Small intestine (tissue), 7 donors: ENCODE measurements at regions not wholly inside any gene's neighbourhood (a gene's known extent, or its start where the extent isn't known, plus 50 kb on each side); places are given as distances from the start of the nearest gene placed in this dataset.
A peak's percentile ranks its signal among the peaks of the same experiment; 100 is the strongest.
"Not testable (repeated sequence)": the region's sequence is repeated elsewhere in the genome, so short reads cannot be mapped to it uniquely, and the experiment has no call there.

Experiments used
- DNase-seq, 2 donors: peaks; one replicate each; pipeline versions ENCODE4 v3.0.0 to v3.0.0-alpha.2; 2013
- FAIRE-seq: peaks from 2 replicates; lab custom pipeline; 2012; peaks lifted over from hg19 to GRCh38; lab: Jason Lieb, UNC
- H3K27ac ChIP-seq, 3 donors: one replicate each; pipeline ENCODE4 v1.5.1; 2013; ENCODE audit warnings: low read length in 2 of 3, mild to moderate bottlenecking in 2 of 3, control low read depth in 1 of 3, inconsistent platforms in 1 of 3, low read depth in 1 of 3, moderate library complexity in 1 of 3
- H3K27me3 ChIP-seq, 3 donors: one replicate each; pipeline ENCODE4 v1.6.1; 2013; ENCODE audit warnings: low read length in 3 of 3, inconsistent platforms in 1 of 3; ENCODE audit not compliant: control insufficient read depth in 3 of 3, insufficient read depth in 3 of 3
- H3K36me3 ChIP-seq, 3 donors: one replicate each; pipeline ENCODE4 v1.6.1; 2013; ENCODE audit warnings: low read length in 3 of 3, inconsistent platforms in 1 of 3, low read depth in 1 of 3, mild to moderate bottlenecking in 1 of 3, moderate library complexity in 1 of 3; ENCODE audit not compliant: control insufficient read depth in 3 of 3, insufficient read depth in 2 of 3
- H3K4me1 ChIP-seq, 3 donors: one replicate each; pipeline ENCODE4 v1.6.1; 2013; ENCODE audit warnings: low read length in 2 of 3, inconsistent platforms in 1 of 3, low read depth in 1 of 3, mild to moderate bottlenecking in 1 of 3, moderate library complexity in 1 of 3; ENCODE audit not compliant: control insufficient read depth in 3 of 3, insufficient read depth in 2 of 3
- H3K4me3 ChIP-seq, 3 donors: one replicate each; pipeline ENCODE4 v1.5.1; 2013; ENCODE audit warnings: low read length in 3 of 3, control low read depth in 1 of 3, inconsistent platforms in 1 of 3, low read depth in 1 of 3, mild to moderate bottlenecking in 1 of 3, moderate library complexity in 1 of 3
- H3K9me3 ChIP-seq, 2 donors: one replicate each; pipeline ENCODE4 v1.6.1; 2013; ENCODE audit warnings: low read depth in 1 of 2, low read length in 1 of 2; ENCODE audit not compliant: control insufficient read depth in 2 of 2, insufficient read depth in 1 of 2
- WGBS, 3 donors: extraction: QIAGEN DNeasy Blood & Tissue Kit; methylation state at CpG; one replicate each; pipeline ENCODE4 v1.1.7; 2013; 5-methylcytosine and 5-hydroxymethylcytosine counted together
- donor health status: healthy with polysubstance abuse.
- donor health status: control.
- donor health status: control.
- donor health status: Bipolar disorder and iron deficiency.
- donor health status: healthy.

GRCh38 chr11:29142573-29142972 is 874.3 kb downstream of the KCNA4 start:
- H3K27me3 ChIP-seq, H3K4me3 ChIP-seq, H3K4me1 ChIP-seq, H3K36me3 ChIP-seq, H3K27ac ChIP-seq, H3K9me3 ChIP-seq: not testable (repeated sequence)
- 12 to 60% (median 43%) methylated on average over 1 of the region's 1 CpG for WGBS, 3 donors
- FAIRE-seq = peak; percentile 89
- DNase-seq = peak; percentile 61 to 70

- FAIRE-seq (no peak), DNase-seq (no peak)
- WGBS, 3 donors = 40 to 42% (median 41%) methylated on average over 1 of the region's 1 CpG
- Histone ChIP-seq H3K27me3 (no peaks in the 10 kb centered on the region), H3K4me3 (no peak overlapping the region), H3K4me1 (no peaks in the 10 kb centered on the region), H3K36me3 (no peaks in the 10 kb centered on the region), H3K27ac (no peak overlapping the region), H3K9me3 (no peaks in the 10 kb centered on the region)
Measured at GRCh38 chr11:29135504-29135903, 881.3 kb downstream of the KCNA4 start.

- H3K27me3 ChIP-seq = no peaks in the 10 kb centered on the region
- no peak overlapping the region for H3K4me3 ChIP-seq
- FAIRE-seq = no peak
- WGBS, 3 donors = 86 to 92% (median 89%) methylated on average over 1 of the region's 1 CpG
- H3K36me3 ChIP-seq = no peaks in the 10 kb centered on the region
- H3K4me1 ChIP-seq = no peaks in the 10 kb centered on the region
- H3K9me3 ChIP-seq = no peaks in the 10 kb centered on the region
- no peak overlapping the region for H3K27ac ChIP-seq
- no peak for DNase-seq
Measured at GRCh38 chr11:29131055-29131454, 885.8 kb downstream of the KCNA4 start.

GRCh38 chr11:29129844-29130243 is 887.0 kb downstream of the KCNA4 start:
- 39 to 56% (median 47%) methylated on average over 1 of the region's 1 CpG for WGBS, 3 donors
- FAIRE-seq = no peak

GRCh38 chr11:29127461-29127860 is 889.4 kb downstream of the KCNA4 start:
- no peak for FAIRE-seq
- no peaks in the 10 kb centered on the region for H3K9me3 ChIP-seq
- H3K4me3 ChIP-seq = no peak overlapping the region
- H3K36me3 ChIP-seq = no peaks in the 10 kb centered on the region
- no peaks in the 10 kb centered on the region for H3K4me1 ChIP-seq
- no peak for DNase-seq
- no peaks in the 10 kb centered on the region for H3K27me3 ChIP-seq
- no peak overlapping the region for H3K27ac ChIP-seq

More at GRCh38 chr11:29129844-29130243, 887.0 kb downstream of the KCNA4 start:
- H3K27ac ChIP-seq = no peak overlapping the region
- H3K4me3 ChIP-seq = no peak overlapping the region
- H3K27me3 ChIP-seq = no peaks in the 10 kb centered on the region
- no peak for DNase-seq
- H3K4me1 ChIP-seq = no peaks in the 10 kb centered on the region
- H3K36me3 ChIP-seq = no peaks in the 10 kb centered on the region
- H3K9me3 ChIP-seq = no peaks in the 10 kb centered on the region

GRCh38 chr11:29125606-29126005 is 891.2 kb downstream of the KCNA4 start:
- H3K27ac ChIP-seq = no peak overlapping the region

GRCh38 chr11:29124470-29124869 is 892.4 kb downstream of the KCNA4 start:
- no peaks in the 10 kb centered on the region for H3K27me3 ChIP-seq
- H3K9me3 ChIP-seq = no peaks in the 10 kb centered on the region
- no peaks in the 10 kb centered on the region for H3K36me3 ChIP-seq
- FAIRE-seq (no peak), DNase-seq (no peak)
- WGBS, 3 donors = 75 to 86% (median 82%) methylated on average over 8 of the region's 8 CpGs
- no peaks in the 10 kb centered on the region for H3K4me1 ChIP-seq
- no peak overlapping the region for H3K4me3 ChIP-seq
- H3K27ac ChIP-seq = no peak overlapping the region

More at GRCh38 chr11:29125606-29126005, 891.2 kb downstream of the KCNA4 start:
- Histone ChIP-seq H3K4me3 (no peak overlapping the region), H3K27me3 (no peaks in the 10 kb centered on the region), H3K9me3 (no peaks in the 10 kb centered on the region), H3K4me1 (no peaks in the 10 kb centered on the region), H3K36me3 (no peaks in the 10 kb centered on the region)
- no peak for FAIRE-seq
- no peak for DNase-seq

GRCh38 chr11:29119707-29120618 is 896.9 kb downstream of the KCNA4 start:
- no peaks in the 10 kb centered on the region for H3K4me1 ChIP-seq
- H3K36me3 ChIP-seq = no peaks in the 10 kb centered on the region
- 42 to 62% (median 59%) methylated on average over 11 of the region's 11 CpGs for WGBS, 3 donors
- H3K27me3 ChIP-seq = no peaks in the 10 kb centered on the region
- no peak overlapping the region for H3K4me3 ChIP-seq
- peak overlapping the region in 1 of 3 donors; percentile 9 for H3K27ac ChIP-seq
- DNase-seq (peak in 1 of 2 donors; percentile 26), FAIRE-seq (no peak)
- H3K9me3 ChIP-seq = no peaks in the 10 kb centered on the region
